CD8-positive, alpha-beta memory T cell (primary cell): ENCODE measurements at regions not wholly inside any gene's neighbourhood (a gene's known extent, or its start where the extent isn't known, plus 50 kb on each side); places are given as distances from the start of the nearest gene placed in this dataset.

ENCODE experiments used
- CTCF ChIA-PET: fragments of 350-600 bp; sonication (Branson Sonifier 250); formaldehyde crosslinking; loops from one replicate; lab custom pipeline; 2021; ENCODE audit warnings: antibody characterized with exemption; lab: Charles Lee
- POLR2A ChIA-PET: fragments of 350-600 bp; sonication (Branson Sonifier 250); formaldehyde crosslinking; loops from one replicate; lab custom pipeline; 2021; ENCODE audit warnings: antibody characterized with exemption; lab: Charles Lee
- DNase-seq, 5 donors: peaks; one replicate each; pipeline versions ENCODE4 v3.0.0 to v3.0.0-alpha.2; 2020 to 2022; ENCODE audit warnings: mixed read lengths in 1 of 5
- H3K27ac ChIP-seq: one replicate; pipeline ENCODE4 v1.7.0; 2013; ENCODE audit warnings: low read depth, mild to moderate bottlenecking, low read length, moderate library complexity
- H3K27me3 ChIP-seq: 2 replicates; pipeline ENCODE4 v1.7.0; 2013; ENCODE audit warnings: low read length, mild to moderate bottlenecking; ENCODE audit not compliant: insufficient read depth, poor library complexity, severe bottlenecking
- H3K36me3 ChIP-seq: 2 replicates; pipeline ENCODE4 v1.7.0; 2013; ENCODE audit warnings: mild to moderate bottlenecking, low read length, moderate library complexity; ENCODE audit not compliant: insufficient read depth
- H3K4me1 ChIP-seq: 2 replicates; pipeline ENCODE4 v1.7.0; 2013; ENCODE audit warnings: mild to moderate bottlenecking, low read length, moderate library complexity; ENCODE audit not compliant: insufficient read depth
- H3K4me3 ChIP-seq: 2 replicates; pipeline ENCODE4 v1.7.0; 2013; ENCODE audit warnings: mild to moderate bottlenecking, low read length
- H3K9me3 ChIP-seq: 2 replicates; pipeline ENCODE4 v1.7.0; 2013; ENCODE audit warnings: mild to moderate bottlenecking, low read length
- H3K27ac Mint-ChIP-seq, 8 donors: one replicate each; pipeline ENCODE4 v1.8.0; 2020 to 2021; ENCODE audit warnings: mixed read lengths in 8 of 8, mild to moderate bottlenecking in 6 of 8, inconsistent platforms in 3 of 8, moderate library complexity in 3 of 8
- H3K27me3 Mint-ChIP-seq, 2 donors: one replicate each; pipeline ENCODE4 v1.8.0; 2020 to 2021; ENCODE audit warnings: mixed read lengths in 2 of 2, mild to moderate bottlenecking in 1 of 2, moderate library complexity in 1 of 2
- H3K36me3 Mint-ChIP-seq, 3 donors: one replicate each; pipeline ENCODE4 v1.8.0; 2020 to 2021; ENCODE audit warnings: mixed read lengths in 3 of 3, inconsistent platforms in 1 of 3, mild to moderate bottlenecking in 1 of 3
- H3K4me1 Mint-ChIP-seq, 3 donors: one replicate each; pipeline ENCODE4 v1.8.0; 2020 to 2021; ENCODE audit warnings: mixed read lengths in 3 of 3, inconsistent platforms in 1 of 3, mild to moderate bottlenecking in 1 of 3
- H3K4me3 Mint-ChIP-seq, 7 donors: one replicate each; pipeline ENCODE4 v1.8.0; 2020 to 2021; ENCODE audit warnings: mixed read lengths in 7 of 7, mild to moderate bottlenecking in 6 of 7, moderate library complexity in 4 of 7, inconsistent platforms in 2 of 7
- H3K9me3 Mint-ChIP-seq, 5 donors: one replicate each; pipeline ENCODE4 v1.8.0; 2020 to 2022; ENCODE audit warnings: mixed read lengths in 5 of 5, mild to moderate bottlenecking in 3 of 5, moderate library complexity in 2 of 5, inconsistent platforms in 1 of 5

DNA sequence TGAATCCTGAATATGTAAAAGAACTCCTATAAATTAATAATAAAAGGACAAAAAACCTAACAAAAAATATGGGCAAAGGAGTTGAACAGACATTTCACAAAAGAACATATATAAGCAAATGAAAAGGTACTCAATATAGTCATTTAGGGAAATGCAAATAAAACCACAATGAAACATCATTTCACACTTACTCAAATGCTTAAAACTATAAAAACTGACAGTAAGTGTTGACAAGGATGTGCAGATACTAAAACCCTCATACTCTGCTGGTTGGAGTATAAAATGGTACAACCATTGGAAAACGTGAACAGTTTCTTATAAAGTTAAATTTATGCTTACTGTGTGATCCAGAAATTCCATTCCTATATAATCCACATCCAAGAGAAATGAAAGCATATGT lies 247.1 kb downstream of the GXYLT1 start:
- H3K27ac ChIP-seq: no peak overlapping the region
- no peak overlapping the region for H3K4me3 Mint-ChIP-seq
- no peaks in the 10 kb centered on the region for H3K4me1 Mint-ChIP-seq
- H3K27ac Mint-ChIP-seq: no peak overlapping the region
- CTCF ChIA-PET: no interaction called here
- H3K9me3 Mint-ChIP-seq: peaks cover 0 to 2% (median 0%) of the 10 kb centered on the region in 5 donors
- no peaks in the 10 kb centered on the region for H3K36me3 ChIP-seq
- no peaks in the 10 kb centered on the region for H3K9me3 ChIP-seq
- no peak for DNase-seq
- peaks cover 3 to 10% of the 10 kb centered on the region in 2 donors for H3K27me3 Mint-ChIP-seq
- H3K36me3 Mint-ChIP-seq: no peaks in the 10 kb centered on the region
- H3K27me3 ChIP-seq: no peaks in the 10 kb centered on the region
- no peak overlapping the region for H3K4me3 ChIP-seq
- H3K4me1 ChIP-seq: no peaks in the 10 kb centered on the region
- POLR2A ChIA-PET: no interaction called here

DNA sequence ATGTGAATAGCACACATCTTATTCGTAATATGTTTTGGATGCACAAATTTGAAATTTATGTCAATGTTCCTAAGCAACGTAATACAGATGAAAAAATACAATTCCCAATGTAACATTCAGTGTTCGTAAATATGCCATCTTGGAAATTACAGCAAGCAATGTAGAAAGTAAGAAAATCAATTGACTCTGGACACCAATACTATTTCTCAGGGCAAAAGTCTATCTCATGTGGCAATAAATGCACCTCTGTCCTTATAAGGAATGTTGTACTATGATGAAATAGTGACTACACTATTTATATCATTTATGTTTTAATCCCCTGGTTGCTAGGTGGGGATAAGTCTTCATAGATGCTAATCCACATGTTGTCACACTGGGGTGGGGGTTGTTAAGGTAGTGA lies 251.2 kb downstream of the GXYLT1 start:
- H3K4me1 ChIP-seq: no peaks in the 10 kb centered on the region
- peaks cover 0 to 10% of the 10 kb centered on the region in 2 donors for H3K27me3 Mint-ChIP-seq
- H3K27me3 ChIP-seq: no peaks in the 10 kb centered on the region
- H3K9me3 ChIP-seq: no peaks in the 10 kb centered on the region
- H3K4me1 Mint-ChIP-seq: no peaks in the 10 kb centered on the region
- DNase-seq: no peak
- no peak overlapping the region for H3K27ac Mint-ChIP-seq
- no peak overlapping the region for H3K4me3 ChIP-seq
- H3K27ac ChIP-seq: no peak overlapping the region
- H3K36me3 Mint-ChIP-seq: no peaks in the 10 kb centered on the region
- peaks cover 0 to 2% (median 0%) of the 10 kb centered on the region in 5 donors for H3K9me3 Mint-ChIP-seq
- no peak overlapping the region for H3K4me3 Mint-ChIP-seq
- POLR2A ChIA-PET: no interaction called here
- no peaks in the 10 kb centered on the region for H3K36me3 ChIP-seq
- CTCF ChIA-PET: no interaction called here

DNA sequence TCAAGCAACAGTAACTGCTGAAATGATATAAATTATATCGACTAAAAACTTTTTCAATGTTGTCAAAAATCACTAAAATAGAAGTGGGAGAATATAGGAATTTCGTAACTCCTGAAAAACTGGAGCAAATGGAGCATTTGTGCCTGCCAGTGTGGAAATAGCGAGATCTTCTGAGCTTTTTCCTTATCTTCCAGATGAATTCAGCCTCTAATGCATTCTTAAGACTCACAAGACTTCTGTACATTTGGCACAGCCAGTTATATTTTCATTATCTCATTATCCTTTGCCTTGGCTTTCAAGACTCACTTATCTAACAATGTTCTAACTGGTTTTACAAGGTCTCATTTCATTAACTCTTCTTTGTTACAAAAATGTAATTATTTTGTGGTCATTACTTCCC lies 252.4 kb downstream of the GXYLT1 start:
- H3K4me1 Mint-ChIP-seq: no peaks in the 10 kb centered on the region
- no peak overlapping the region for H3K4me3 Mint-ChIP-seq
- no peaks in the 10 kb centered on the region for H3K4me1 ChIP-seq
- no peak overlapping the region for H3K27ac Mint-ChIP-seq
- H3K27ac ChIP-seq: no peak overlapping the region
- POLR2A ChIA-PET: no interaction called here
- H3K36me3 Mint-ChIP-seq: no peaks in the 10 kb centered on the region
- H3K9me3 ChIP-seq: no peaks in the 10 kb centered on the region
- H3K9me3 Mint-ChIP-seq: no peaks in the 10 kb centered on the region
- H3K27me3 ChIP-seq: no peaks in the 10 kb centered on the region
- no peak overlapping the region for H3K4me3 ChIP-seq
- CTCF ChIA-PET: no interaction called here
- H3K36me3 ChIP-seq: no peaks in the 10 kb centered on the region
- no peak for DNase-seq
- peaks cover 0 to 10% of the 10 kb centered on the region in 2 donors for H3K27me3 Mint-ChIP-seq

DNA sequence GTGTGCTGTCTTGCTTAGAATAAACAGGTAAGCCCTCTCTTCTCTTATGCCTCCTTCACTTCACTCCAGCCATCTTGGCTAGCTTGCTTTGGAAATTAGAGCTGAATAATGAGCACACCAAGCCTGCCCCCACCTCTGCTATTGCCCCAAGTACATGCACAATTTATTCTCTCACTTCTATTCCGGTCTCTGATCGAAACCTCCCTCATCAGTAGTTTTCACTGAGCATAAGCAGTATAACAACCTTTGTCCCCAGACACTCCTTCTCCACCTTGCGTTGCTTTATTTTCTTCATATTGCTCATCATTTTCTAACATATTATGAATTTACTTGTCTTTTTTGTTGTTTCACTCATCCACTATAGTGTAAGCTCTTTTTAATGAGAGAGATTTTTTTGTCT lies 253.4 kb downstream of the GXYLT1 start:
- no peaks in the 10 kb centered on the region for H3K36me3 Mint-ChIP-seq
- H3K4me1 ChIP-seq: no peaks in the 10 kb centered on the region
- H3K4me3 Mint-ChIP-seq: no peak overlapping the region
- H3K4me1 Mint-ChIP-seq: no peaks in the 10 kb centered on the region
- H3K27ac ChIP-seq: no peak overlapping the region
- no peak overlapping the region for H3K27ac Mint-ChIP-seq
- no peaks in the 10 kb centered on the region for H3K27me3 ChIP-seq
- H3K9me3 Mint-ChIP-seq: no peaks in the 10 kb centered on the region
- H3K36me3 ChIP-seq: no peaks in the 10 kb centered on the region
- peaks cover 0 to 10% of the 10 kb centered on the region in 2 donors for H3K27me3 Mint-ChIP-seq
- ChIA-PET CTCF (no interaction called here), POLR2A (no interaction called here)
- no peaks in the 10 kb centered on the region for H3K9me3 ChIP-seq
- no peak overlapping the region for H3K4me3 ChIP-seq
- DNase-seq: no peak

DNA sequence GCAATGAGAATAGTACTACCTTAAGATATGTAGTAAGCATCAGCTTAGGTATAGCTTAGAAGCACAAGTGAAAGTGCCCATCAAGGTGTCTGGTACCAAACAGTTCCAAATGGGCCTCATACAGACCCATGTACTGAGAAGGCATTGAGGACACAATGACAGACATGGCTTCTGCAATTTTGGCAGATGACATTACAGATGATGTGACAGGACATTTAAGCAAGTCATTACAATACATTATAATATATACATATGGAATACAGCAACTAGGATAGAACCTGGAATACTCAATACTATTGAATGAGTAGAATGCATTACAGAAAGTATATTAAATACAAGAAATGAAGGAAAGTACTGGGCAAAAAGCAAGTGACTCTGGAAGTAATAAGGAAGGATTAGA lies 256.4 kb downstream of the GXYLT1 start:
- no peaks in the 10 kb centered on the region for H3K4me1 Mint-ChIP-seq
- no peak overlapping the region for H3K4me3 Mint-ChIP-seq
- ChIA-PET CTCF (no interaction called here), POLR2A (no interaction called here)
- no peak for DNase-seq
- no peaks in the 10 kb centered on the region for H3K36me3 Mint-ChIP-seq
- Histone ChIP-seq H3K27me3 (no peaks in the 10 kb centered on the region), H3K9me3 (no peaks in the 10 kb centered on the region), H3K36me3 (no peaks in the 10 kb centered on the region), H3K4me3 (no peak overlapping the region), H3K4me1 (no peaks in the 10 kb centered on the region), H3K27ac (no peak overlapping the region)
- no peaks in the 10 kb centered on the region for H3K9me3 Mint-ChIP-seq
- no peak overlapping the region for H3K27ac Mint-ChIP-seq
- no peaks in the 10 kb centered on the region for H3K27me3 Mint-ChIP-seq

DNA sequence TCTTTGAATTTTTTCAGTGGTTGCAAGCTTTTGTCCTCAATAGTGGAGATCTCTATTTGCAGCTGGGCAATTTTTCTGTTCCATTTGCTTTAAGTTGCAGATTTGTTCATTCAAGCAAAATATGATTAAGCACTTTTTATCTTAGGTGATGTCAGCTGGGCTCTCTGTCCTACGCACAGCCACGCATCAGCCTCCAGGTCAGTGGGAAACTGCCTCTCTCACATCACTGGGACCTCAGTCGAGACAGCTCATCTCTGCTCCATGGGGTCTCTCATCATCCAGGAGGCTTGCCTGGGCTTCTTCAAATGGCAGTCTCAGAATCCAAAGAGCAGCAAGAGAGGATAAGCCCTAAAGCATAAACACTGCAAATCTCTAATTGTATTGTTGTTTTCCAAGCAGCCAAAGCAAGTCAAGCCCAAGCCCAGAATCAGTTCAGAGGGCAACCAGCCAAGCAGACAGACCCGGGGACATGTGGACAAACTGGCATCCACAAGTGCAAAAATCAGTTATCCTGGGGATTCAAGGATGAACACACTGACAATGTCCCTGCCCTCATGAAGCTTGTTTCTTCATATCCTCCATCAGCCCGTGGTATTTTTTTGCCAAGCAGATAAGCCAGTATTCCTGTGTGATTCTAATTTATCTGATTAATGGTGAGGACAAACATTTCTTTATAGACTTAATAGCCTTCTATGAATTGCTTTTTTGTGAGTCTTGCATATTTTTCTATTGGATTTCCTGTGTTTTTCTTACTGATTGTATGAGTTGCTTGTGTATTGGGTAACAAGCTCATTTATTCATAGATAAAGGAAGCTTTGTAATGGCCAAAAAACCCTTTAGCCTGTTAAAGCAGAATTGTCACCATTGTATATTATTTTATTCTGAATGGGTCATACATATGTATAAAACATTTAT lies 262.5 kb downstream of the GXYLT1 start:
- POLR2A ChIA-PET: no interaction called here
- Histone ChIP-seq H3K9me3 (no peaks in the 10 kb centered on the region), H3K27me3 (no peaks in the 10 kb centered on the region), H3K36me3 (no peaks in the 10 kb centered on the region), H3K4me3 (no peak overlapping the region), H3K27ac (no peak overlapping the region), H3K4me1 (no peaks in the 10 kb centered on the region)
- DNase-seq: no peak
- Mint-ChIP-seq H3K4me1 (no peaks in the 10 kb centered on the region), H3K27me3 (peaks cover 0 to 1% of the 10 kb centered on the region in 2 donors), H3K36me3 (no peaks in the 10 kb centered on the region), H3K4me3 (no peak overlapping the region), H3K9me3 (no peaks in the 10 kb centered on the region), H3K27ac (no peak overlapping the region)
- CTCF ChIA-PET: no interaction called here

DNA sequence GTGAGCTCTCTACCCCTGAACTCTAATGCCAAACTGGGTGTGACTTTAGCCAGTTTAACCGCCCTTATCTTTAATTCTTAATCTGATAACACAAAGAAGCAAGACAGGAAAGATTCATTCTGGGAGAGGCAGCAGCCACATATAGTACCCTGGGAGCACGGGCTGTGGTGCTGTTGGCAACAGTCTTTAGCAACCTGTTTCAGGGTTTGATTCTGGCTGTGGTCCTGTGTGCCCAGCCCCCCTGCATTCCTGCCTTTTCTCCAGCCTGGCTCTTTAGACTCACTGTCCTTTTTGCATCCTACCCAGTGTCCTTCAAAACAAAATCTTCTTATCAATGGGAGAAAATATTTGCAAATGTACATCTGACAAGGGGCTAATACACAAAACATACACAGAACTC lies 275.2 kb downstream of the GXYLT1 start:
- Mint-ChIP-seq H3K27ac (no peak overlapping the region), H3K36me3 (peaks cover 0 to 5% (median 0%) of the 10 kb centered on the region in 3 donors), H3K27me3 (peaks cover 6 to 14% of the 10 kb centered on the region in 2 donors), H3K4me3 (no peak overlapping the region), H3K4me1 (no peaks in the 10 kb centered on the region), H3K9me3 (peaks cover 2 to 11% (median 7%) of the 10 kb centered on the region in 5 donors)
- CTCF ChIA-PET: no interaction called here
- no peak overlapping the region for H3K4me3 ChIP-seq
- DNase-seq: no peak
- no peaks in the 10 kb centered on the region for H3K4me1 ChIP-seq
- H3K27me3 ChIP-seq: no peaks in the 10 kb centered on the region
- no peaks in the 10 kb centered on the region for H3K9me3 ChIP-seq
- POLR2A ChIA-PET: no interaction called here
- no peak overlapping the region for H3K27ac ChIP-seq
- H3K36me3 ChIP-seq: no peaks in the 10 kb centered on the region

DNA sequence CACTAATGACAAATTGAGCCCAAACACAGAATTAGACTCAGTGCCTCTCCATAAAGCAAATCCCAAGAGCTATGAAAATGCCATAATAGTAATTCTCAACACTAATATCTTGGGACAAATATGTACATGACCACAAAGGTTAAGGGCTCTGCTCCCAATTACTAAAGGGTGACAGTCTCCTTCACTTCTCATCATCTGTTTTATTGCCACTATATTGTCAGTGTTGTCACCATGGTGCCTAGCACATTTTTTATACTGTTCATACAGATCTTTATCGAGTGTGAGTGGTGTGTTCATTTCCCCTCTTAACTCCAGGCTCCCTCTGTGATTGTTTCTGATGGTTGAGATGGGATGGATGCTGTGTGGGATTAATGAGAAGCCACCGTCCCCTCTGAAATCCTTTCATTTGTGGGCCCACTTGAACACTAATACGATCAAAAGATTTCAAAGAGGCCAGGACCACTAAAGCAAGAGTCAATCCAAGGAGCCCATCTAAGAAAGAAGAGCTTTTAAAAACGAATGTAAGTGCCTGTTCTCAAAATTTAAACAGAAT lies 277.7 kb downstream of the GXYLT1 start:
- peaks cover 0 to 7% (median under 1%) of the 10 kb centered on the region in 5 donors for H3K9me3 Mint-ChIP-seq
- no peak overlapping the region for H3K4me3 ChIP-seq
- ChIA-PET CTCF (no interaction called here), POLR2A (no interaction called here)
- no peak overlapping the region for H3K4me3 Mint-ChIP-seq
- H3K27ac ChIP-seq: no peak overlapping the region
- H3K4me1 Mint-ChIP-seq: no peaks in the 10 kb centered on the region
- no peaks in the 10 kb centered on the region for H3K36me3 ChIP-seq
- H3K4me1 ChIP-seq: no peaks in the 10 kb centered on the region
- no peaks in the 10 kb centered on the region for H3K9me3 ChIP-seq
- no peak overlapping the region for H3K27ac Mint-ChIP-seq
- peaks cover 8 to 14% of the 10 kb centered on the region in 2 donors for H3K27me3 Mint-ChIP-seq
- H3K27me3 ChIP-seq: no peaks in the 10 kb centered on the region
- H3K36me3 Mint-ChIP-seq: no peaks in the 10 kb centered on the region
- DNase-seq: no peak
